GM12873 (cell line): ENCODE measurements at regions not wholly inside any gene's neighbourhood (a gene's known extent, or its start where the extent isn't known, plus 50 kb on each side); places are given as distances from the start of the nearest gene placed in this dataset.

Source experiments
- TF ChIP-seq, protein P1 (sequence below): IDR thresholded peaks from 2 replicates; pipeline ENCODE4 v1.5.1; 2012; ENCODE audit warnings: low read depth, mild to moderate bottlenecking, moderate library complexity, low read length, control low read depth; ENCODE audit not compliant: insufficient read depth; ENCODE audit errors: missing control alignments

DNA sequence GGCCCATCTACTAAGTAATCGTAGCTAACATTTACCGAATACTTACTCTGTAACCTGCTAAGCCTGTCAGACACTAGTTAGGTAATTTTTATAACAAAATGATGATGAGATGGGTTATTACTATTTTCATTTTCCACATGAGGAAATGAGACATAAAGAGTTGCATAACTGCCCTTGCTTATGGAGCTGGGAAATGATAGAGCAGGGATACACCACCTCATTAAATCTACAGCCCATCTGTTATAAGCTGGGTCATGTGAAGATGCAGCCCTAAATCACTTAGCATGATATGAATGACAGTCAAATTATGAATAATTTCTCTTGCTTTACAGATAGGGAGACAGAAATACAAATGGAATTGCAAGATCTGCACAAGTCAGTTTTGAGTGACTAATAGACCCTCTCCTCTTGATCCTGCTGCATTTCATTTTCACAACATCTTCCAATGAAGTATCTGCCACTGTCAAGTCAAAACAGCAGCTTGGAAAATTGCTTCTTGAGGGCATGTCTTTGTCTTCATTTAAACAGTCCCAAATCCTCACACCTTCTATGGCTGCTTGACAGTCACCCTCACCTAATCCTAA is 364.7 kb downstream of the PRELID2 start:
- TF ChIP-seq, protein P1, sequence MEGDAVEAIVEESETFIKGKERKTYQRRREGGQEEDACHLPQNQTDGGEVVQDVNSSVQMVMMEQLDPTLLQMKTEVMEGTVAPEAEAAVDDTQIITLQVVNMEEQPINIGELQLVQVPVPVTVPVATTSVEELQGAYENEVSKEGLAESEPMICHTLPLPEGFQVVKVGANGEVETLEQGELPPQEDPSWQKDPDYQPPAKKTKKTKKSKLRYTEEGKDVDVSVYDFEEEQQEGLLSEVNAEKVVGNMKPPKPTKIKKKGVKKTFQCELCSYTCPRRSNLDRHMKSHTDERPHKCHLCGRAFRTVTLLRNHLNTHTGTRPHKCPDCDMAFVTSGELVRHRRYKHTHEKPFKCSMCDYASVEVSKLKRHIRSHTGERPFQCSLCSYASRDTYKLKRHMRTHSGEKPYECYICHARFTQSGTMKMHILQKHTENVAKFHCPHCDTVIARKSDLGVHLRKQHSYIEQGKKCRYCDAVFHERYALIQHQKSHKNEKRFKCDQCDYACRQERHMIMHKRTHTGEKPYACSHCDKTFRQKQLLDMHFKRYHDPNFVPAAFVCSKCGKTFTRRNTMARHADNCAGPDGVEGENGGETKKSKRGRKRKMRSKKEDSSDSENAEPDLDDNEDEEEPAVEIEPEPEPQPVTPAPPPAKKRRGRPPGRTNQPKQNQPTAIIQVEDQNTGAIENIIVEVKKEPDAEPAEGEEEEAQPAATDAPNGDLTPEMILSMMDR: no peak

DNA sequence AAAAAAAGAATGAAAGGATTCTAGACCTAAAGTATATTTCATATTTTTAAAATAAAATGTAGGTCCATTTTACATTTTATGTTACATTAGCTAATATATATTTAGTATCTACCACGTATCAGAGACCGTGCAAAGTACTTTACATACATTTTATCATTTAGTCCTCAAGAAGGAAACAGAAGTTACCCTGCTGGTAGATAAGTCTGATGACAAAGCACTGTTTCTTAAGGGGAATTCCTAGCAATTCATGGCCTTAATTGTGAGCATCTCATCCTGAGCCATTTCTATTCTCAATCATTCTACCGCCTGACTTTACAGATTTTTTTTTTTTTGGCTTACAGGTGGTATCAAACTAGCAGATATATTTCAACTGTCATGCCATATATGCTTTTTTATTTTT is 367.7 kb downstream of the PRELID2 start:
- TF ChIP-seq, protein P1: no peak

DNA sequence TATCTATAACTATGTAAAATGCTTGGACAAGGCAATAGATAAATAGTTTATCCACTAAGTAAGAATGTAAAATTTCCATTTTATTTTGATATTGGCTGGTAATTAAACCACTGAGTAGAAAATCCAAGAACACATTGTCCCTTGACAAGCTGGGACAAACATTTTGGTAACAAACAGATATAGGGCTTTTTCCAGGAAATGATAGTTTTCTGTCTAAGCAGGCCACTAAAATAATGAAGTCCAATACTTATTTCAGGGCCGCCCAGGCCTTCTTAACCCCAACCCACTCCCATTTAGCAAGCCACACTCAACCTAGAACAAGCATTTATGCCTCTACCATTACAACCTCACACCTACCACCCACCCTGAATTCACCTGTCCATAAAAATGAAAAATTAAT is 368.6 kb downstream of the PRELID2 start:
- TF ChIP-seq, protein P1: no peak

DNA sequence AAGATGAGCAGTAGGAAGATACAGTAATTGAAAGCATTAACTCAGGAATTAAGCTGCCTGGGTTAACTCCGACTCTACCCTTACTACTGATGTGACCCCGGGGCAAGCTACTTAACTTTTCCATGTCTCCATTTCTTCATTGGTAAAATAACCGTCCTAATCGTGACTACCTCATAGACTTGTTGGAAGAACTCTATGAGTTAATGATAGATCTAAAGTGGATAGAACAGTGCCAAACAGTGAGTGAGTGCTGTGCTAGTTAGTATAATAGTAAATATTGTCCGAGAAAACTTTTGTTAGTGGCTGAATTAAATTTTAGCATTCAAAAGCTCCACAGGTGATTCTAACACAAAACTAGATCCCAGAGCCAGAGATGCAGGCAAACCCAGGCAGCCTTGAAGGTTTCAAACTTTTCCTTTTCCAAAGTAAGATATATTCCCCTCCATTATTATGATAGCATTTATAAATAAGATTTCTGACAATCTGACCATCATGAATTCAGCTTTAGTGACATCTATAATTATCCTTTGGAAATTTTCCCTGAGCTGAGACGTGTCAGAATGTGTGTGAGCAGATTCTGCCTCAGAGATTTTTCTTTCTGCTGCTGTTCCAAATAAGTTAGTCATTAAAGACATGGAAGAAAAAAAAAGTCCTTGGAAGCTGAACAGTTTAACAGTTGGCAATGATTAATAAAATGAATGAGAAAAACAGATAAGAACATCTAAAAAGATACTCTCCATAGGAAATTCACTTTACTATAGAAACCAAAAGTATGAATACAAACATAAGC is 369.5 kb downstream of the PRELID2 start:
- TF ChIP-seq, protein P1: no peak

DNA sequence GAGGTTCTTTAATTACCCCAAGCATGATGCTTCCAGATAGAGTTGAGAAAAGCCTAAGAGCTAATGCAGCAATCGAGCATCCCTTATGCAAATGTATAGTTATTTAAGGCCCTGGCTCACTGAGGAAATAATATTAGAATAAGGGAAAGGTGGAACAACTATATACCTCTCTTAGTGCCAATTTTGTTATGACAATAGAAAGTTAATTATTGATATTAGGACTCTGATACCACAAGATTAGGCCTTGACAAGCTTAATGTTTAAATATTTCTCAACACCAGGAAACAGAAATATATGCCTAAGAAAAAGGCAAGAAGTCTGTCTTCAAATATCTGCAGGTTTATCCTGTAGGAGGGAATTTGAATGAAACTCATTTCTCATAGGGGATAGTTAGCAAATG is 371.0 kb downstream of the PRELID2 start:
- TF ChIP-seq, protein P1: no peak

DNA sequence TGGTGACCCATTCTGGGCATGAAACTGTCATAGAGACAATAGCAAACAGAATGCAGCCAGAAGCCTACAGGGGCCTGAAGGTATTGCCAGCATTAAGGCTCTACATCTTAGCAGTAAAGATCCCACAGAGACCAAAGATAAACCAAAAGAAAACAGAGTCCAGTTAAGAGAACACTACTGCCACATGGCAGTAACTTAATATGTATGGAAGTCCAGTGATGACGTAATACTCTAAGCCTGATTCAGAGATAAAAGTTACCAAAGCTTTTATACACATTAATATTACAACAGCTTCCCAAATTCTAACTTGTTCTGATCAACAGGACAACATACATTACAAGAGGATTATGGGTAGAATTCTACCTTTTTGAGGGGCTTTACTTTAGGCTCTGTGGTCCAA is 371.5 kb downstream of the PRELID2 start:
- TF ChIP-seq, protein P1: no peak

DNA sequence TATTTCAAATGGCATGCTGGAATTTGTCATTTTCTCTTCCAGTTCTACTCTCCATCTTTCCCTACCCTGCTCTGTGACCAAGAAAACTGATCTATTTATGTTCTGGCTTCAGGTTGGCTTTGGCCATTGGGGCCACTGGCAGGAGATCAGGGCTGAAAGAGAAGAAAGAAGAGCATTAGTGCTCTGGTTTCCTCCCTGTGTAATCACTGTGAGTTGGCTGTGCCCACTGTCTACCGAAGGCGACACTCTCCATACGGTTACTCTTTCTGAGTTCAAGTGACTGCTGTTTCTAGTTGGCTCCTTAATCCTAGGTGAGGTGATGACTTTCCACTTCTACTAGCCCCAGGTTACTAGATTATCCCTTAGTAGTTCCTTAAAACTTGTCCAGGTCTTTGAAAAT is 372.6 kb downstream of the PRELID2 start:
- TF ChIP-seq, protein P1: no peak
